Nucleus accumbens (tissue), 56 donors: ENCODE measurements at regions not wholly inside any gene's neighbourhood (a gene's known extent, or its start where the extent isn't known, plus 50 kb on each side); places are given as distances from the start of the nearest gene placed in this dataset.

Source experiments
- DNase-seq, 56 donors: peaks; one replicate each; lab custom pipeline; 2025; lab: John Stamatoyannopoulos, UW

- no peak for DNase-seq
Measured at GRCh38 chr11:20251496-20251895, 91.2 kb upstream of the DBX1 start.

GRCh38 chr11:20250644-20251247 lies 90.5 kb upstream of the DBX1 start:
- DNase-seq: no peak

GRCh38 chr11:20249796-20250195 lies 89.5 kb upstream of the DBX1 start:
- no peak for DNase-seq

GRCh38 chr11:20249378-20249777 lies 89.1 kb upstream of the DBX1 start:
- DNase-seq: no peak

GRCh38 chr11:20248871-20249270 lies 88.6 kb upstream of the DBX1 start:
- no peak for DNase-seq

GRCh38 chr11:20248121-20248772 lies 88.0 kb upstream of the DBX1 start:
- no peak for DNase-seq

GRCh38 chr11:20247591-20248007 lies 87.3 kb upstream of the DBX1 start:
- no peak for DNase-seq

- DNase-seq: no peak
Measured at GRCh38 chr11:20243974-20244373, 83.7 kb upstream of the DBX1 start.

GRCh38 chr11:20238712-20239111 lies 78.4 kb upstream of the DBX1 start:
- DNase-seq: peak in 13 of 56 donors; percentile 2 to 57 (median 6)

- DNase-seq: no peak
Measured at GRCh38 chr11:20235164-20235563, 74.9 kb upstream of the DBX1 start.

GRCh38 chr11:20227631-20228030 lies 67.4 kb upstream of the DBX1 start:
- no peak for DNase-seq

GRCh38 chr11:20226933-20227332 lies 66.7 kb upstream of the DBX1 start:
- DNase-seq: no peak

GRCh38 chr11:20221566-20221965 lies 61.3 kb upstream of the DBX1 start:
- DNase-seq: no peak

GRCh38 chr11:20213790-20214189 lies 53.5 kb upstream of the DBX1 start:
- DNase-seq: no peak

GRCh38 chr11:20211691-20212090 lies 51.4 kb upstream of the DBX1 start:
- DNase-seq: no peak
